EL (cell line): ENCODE measurements at regions not wholly inside any gene's neighbourhood (a gene's known extent, or its start where the extent isn't known, plus 50 kb on each side); places are given as distances from the start of the nearest gene placed in this dataset.
A peak's percentile ranks its signal among the peaks of the same experiment; 100 is the strongest.
"Not testable (repeated sequence)": the region's sequence is repeated elsewhere in the genome, so short reads cannot be mapped to it uniquely, and the experiment has no call there.

ENCODE experiments used
- DNase-seq: peaks from one replicate; pipeline ENCODE4 v3.0.0-alpha.2; 2016

GRCh38 chr1:219560856-219561255, 52.0 kb downstream of the ZC3H11B start:
- DNase-seq: no peak

GRCh38 chr1:219559899-219560298, 53.0 kb downstream of the ZC3H11B start:
- no peak for DNase-seq

- DNase-seq: peak; percentile 32
Measured at GRCh38 chr1:219555806-219556205, 57.1 kb downstream of the ZC3H11B start.

- DNase-seq: peak; percentile 73
Measured at GRCh38 chr1:219555031-219555692, 57.7 kb downstream of the ZC3H11B start.

- no peak for DNase-seq
Measured at GRCh38 chr1:219553934-219554502, 58.9 kb downstream of the ZC3H11B start.

GRCh38 chr1:219550201-219550600, 62.7 kb downstream of the ZC3H11B start:
- no peak for DNase-seq

GRCh38 chr1:219549215-219549614, 63.7 kb downstream of the ZC3H11B start:
- DNase-seq: no peak

- DNase-seq: no peak
Measured at GRCh38 chr1:219548386-219548785, 64.5 kb downstream of the ZC3H11B start.

GRCh38 chr1:219545756-219546155, 67.1 kb downstream of the ZC3H11B start:
- not testable (repeated sequence) for DNase-seq

GRCh38 chr1:219544163-219544846, 68.6 kb downstream of the ZC3H11B start:
- DNase-seq: no peak

- DNase-seq: peak; percentile 61
Measured at GRCh38 chr1:219542828-219543518, 69.9 kb downstream of the ZC3H11B start.

GRCh38 chr1:219541946-219542345, 71.0 kb downstream of the ZC3H11B start:
- no peak for DNase-seq

GRCh38 chr1:219539645-219540254, 73.2 kb downstream of the ZC3H11B start:
- DNase-seq: no peak

GRCh38 chr1:219538886-219539285, 74.0 kb downstream of the ZC3H11B start:
- DNase-seq: no peak

- DNase-seq: no peak
Measured at GRCh38 chr1:219537223-219537631, 75.7 kb downstream of the ZC3H11B start.

GRCh38 chr1:219536038-219536437, 76.9 kb downstream of the ZC3H11B start:
- no peak for DNase-seq

- DNase-seq: no peak
Measured at GRCh38 chr1:219534991-219535390, 77.9 kb downstream of the ZC3H11B start.

- DNase-seq: peak; percentile 30
Measured at GRCh38 chr1:219533280-219533679, 79.6 kb downstream of the ZC3H11B start.

- DNase-seq: no peak
Measured at GRCh38 chr1:219529116-219529515, 83.8 kb downstream of the ZC3H11B start.

GRCh38 chr1:219528633-219529032, 84.3 kb downstream of the ZC3H11B start:
- DNase-seq: no peak

- DNase-seq: no peak
Measured at GRCh38 chr1:219527994-219528393, 84.9 kb downstream of the ZC3H11B start.

- DNase-seq: no peak
Measured at GRCh38 chr1:219526074-219526473, 86.8 kb downstream of the ZC3H11B start.

GRCh38 chr1:219523411-219523810, 89.5 kb downstream of the ZC3H11B start:
- DNase-seq: no peak
